Epidermal melanocyte (primary cell): ENCODE measurements at regions not wholly inside any gene's neighbourhood (a gene's known extent, or its start where the extent isn't known, plus 50 kb on each side); places are given as distances from the start of the nearest gene placed in this dataset.

ENCODE experiments used
- DNase-seq: peaks from one replicate; pipeline ENCODE4 v3.0.0; 2011; ENCODE audit warnings: low spot score; ENCODE audit not compliant: insufficient read length

DNA sequence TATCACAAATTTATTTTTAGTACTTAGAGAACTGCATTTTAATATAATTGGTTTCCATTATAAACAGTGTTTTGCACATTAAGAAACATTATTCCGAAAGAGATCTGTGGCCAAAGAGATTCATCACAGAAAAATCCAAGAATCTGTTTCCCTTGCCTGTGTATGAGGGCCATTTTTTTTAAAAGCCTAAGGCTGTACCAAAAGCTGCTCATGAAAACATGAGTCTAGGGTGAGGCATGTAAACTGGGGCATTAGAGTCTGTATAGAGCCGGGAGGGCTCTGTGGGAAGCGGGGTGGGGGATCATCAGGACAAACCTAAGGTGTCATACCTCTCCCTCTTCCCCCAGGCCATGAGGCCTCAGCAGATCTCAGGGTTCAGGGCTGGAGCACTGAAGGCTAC is 223.8 kb downstream of the FBXO15 start:
- DNase-seq = no peak

DNA sequence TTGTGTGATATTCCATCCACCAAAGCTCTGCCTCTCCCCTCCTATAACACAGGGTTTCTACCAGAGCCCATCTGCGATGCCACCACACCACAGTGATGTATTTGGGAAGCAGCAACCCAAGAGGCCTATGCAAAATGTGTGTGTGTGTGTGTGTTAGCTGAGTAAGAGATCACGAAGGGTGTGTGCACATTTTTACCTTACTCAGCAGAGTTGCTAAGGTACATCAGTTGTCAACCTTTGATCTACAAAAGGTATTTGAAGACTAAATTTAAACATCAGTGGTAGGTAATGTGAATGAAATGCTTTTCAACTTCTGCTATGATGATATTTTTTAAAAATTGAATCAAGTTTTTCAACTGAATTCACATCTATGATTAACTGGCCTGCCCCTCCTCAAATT is 227.6 kb downstream of the FBXO15 start:
- DNase-seq = no peak

DNA sequence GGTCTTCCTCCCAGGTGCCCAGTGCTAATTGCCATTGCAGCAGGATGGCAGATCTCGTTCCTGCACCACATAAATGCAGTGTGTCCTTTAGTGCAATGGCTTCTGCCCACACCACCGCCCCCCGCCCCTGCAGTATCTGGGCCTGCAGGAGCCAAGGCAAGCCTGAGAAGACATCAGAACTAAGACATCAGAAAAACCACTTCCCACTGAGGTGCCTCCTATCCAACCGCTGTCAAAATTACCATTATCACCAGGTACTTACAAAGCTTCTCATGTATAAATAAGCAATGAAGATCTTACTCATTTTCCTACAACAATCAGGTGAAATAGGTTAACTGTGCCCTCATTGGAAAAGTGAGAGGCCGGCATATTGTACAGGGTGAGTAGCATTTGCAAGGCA is 228.8 kb downstream of the FBXO15 start:
- no peak for DNase-seq

DNA sequence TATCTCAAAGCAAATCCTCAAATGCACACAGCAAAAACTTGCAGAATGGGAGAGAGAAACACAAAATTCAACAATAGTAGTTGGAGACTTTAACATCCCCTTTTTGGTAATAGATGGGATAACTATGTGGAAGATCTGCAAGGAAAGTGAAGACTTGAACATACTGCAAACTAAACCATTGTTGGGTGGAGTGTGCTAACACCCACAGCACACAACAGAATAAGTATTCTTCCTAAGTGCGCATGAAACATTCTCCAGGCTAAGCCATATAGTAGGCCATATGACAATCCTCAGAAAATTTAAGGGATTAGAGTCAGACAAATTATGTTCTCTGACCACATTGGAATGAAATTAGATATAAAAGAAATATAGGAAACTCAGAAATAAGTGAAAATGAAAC is 230.6 kb downstream of the FBXO15 start:
- no peak for DNase-seq

DNA sequence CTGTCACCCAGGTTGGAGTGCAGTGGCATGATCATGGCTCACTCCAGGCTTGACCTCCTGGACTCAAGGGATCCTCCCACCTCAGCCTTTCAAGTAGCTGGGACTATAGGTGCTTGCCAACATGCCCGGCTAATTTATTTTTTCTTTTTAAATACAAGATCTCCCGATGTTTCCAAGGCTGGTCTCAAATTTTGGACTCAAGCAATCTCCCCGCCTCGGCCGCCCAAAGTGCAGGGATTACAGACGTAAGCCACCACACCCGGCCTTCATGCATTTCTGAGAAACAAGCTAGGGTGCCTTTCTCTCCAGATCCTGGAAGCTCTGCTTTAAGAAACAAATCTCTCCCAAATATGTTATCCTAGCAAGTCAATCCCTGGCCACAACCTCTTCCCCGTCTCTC is 234.1 kb downstream of the FBXO15 start:
- no peak for DNase-seq

DNA sequence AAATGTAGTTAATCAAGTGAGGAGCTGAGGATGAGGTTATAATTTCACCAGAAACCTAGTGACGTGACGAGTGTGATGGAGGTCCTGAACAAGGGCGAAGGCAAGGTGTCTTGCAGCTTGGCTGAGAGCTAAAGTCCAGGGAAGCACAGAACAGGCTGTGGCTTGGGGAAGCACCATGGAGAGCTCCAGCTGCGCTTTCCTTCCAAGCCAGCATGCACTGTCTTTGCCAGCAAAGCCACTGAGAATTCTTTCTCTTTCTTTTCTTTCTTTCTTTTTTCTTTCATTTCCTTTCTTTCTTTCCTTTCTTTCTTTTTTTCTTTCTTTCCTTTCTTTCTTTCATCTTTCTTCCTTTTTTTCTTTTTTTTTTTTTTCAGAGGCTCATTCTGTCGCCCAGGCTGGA is 239.3 kb downstream of the FBXO15 start:
- DNase-seq = peak; percentile 35

DNA sequence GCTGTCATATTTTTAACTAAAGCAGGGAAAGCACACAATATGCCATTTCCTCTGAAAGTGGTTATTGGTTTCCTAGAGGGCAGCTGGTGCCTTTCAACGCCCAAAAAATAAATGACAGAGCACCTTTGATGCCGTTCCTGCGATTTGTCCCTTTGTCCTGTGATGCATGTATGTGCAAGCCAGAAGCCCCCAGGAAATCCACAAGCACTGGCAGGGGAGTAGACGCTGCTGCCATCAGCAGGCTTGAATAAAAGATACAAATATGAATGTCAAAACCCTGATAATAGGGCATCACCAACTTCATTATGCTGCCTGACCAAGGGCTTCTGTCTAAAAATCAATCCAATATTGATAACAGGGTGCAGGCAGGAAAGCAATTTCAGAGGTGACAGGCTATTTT is 246.1 kb downstream of the FBXO15 start:
- DNase-seq = no peak

DNA sequence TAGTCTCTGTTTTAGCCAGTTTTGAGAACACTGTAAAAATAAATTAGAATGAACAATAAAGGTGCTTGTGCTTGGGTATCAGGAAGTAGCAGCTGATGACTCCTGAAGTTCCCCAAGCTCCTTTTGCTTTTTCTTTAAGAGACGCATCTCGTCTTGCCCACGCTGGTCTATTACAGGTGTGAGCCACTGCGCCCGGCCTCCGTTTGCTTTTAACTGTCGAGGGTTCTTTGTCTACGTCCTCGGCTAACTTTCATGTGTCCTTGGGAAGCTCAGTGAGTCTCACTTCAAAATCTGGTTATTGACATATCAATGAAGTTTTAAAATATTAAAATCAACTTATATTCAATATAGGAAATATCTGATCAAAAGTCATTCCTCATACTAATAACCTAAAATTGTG is 246.5 kb downstream of the FBXO15 start:
- no peak for DNase-seq

DNA sequence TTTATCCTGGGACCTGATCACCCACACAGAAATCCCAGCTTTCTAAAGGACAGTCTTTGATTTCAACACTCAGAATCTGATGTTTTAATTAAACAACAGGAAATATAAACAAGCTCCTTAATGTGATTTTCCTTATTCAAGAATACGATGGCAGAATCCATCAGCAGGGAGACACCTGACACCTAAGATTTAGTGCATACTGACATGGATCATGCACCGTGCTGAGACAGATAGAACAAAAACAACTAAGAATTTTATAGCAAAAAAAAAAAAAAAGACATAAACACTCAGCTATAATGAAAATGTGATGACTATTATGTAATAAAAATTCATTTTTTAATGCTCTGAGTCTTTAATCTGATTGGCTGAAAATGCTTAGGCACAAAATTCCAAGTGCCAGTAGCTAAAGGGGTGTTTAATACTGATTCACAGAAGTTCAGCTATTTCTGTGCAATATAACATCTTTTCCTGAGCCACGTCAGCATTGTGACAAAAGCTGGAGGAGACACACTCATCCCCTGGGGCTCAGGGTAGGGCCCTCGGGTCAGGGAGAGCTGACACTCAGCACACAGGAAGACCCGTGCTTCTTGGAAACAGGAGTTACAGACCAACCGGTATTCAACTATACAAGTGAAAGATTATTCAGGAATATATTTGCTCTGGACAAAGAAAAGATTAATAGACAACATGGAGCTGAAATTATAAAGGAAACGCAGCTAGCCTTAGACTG is 247.4 kb downstream of the FBXO15 start:
- no peak for DNase-seq

DNA sequence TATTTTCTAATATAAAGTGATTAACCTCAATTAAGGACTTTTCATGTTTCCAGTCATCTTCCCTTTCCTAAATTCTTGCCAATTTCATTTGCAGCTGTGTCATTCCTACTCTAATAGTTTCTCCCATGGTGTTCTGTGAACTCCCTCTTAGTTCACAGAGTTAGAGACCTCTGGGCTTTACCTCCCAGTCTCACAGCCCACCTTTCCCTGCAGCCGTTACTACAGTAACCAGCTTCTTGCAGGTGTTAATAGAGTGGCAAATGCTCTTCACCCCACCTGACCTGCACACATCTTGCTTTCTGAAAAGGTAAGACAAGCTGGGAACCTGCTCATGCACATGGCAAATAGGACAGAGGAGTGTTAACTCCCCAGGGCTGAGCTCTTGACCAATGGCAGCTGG is 250.1 kb downstream of the FBXO15 start:
- no peak for DNase-seq

DNA sequence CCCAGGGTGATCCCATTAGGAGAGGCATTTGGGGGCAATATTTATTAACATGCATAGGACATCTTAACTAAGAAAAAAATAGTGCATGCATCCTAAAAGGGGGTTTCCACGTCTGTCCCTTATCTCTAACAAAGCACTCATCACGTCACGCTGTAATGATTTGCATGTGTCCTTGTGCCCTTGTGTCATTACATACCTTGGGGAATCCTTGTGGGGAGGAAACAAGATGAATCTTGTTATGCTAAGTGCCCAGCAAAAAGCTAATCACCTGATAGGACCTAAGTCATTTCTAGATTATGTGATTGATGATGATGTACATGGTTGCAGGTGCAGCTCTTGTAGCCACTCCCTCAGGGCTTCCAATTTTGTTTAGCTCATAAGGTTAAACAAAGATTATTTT is 250.9 kb downstream of the FBXO15 start:
- DNase-seq = no peak

DNA sequence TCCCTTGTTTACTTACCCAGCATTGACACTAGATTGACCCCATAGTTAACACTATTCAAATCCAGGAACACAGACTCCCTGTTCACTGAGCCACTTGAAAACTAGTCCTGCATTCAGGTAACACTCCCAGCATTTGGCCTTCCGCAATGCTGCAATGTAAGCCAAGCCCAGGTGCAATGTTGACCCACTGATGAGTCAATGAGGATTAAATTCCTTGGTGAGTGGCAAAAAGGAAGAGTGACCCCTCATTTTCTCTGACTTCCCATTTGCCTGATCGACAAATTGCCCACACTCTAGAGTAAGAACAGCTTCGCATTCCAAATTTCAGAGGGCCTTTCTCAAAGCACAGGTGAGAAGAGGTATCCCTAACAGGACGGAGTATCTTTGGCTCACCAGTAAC is 251.9 kb downstream of the FBXO15 start:
- no peak for DNase-seq

DNA sequence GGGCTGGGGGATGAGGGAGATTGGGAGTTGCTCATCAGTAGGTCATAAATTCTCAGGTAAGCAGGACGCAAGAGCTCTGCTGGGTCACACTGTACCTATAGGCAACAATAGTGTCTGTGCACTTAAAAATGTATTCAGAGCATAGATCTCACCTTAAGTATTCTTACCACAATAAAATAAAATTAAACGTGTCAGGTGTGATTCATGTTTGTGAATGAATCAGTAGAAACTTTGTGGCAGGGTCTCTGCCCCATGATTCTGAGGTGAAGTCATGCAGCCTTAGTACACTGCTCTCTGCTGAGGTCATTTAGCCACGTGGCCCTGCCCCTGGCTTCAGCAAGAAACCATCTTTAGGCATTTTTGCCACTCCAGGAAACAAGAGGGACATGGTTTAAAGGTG is 253.8 kb downstream of the FBXO15 start:
- no peak for DNase-seq

DNA sequence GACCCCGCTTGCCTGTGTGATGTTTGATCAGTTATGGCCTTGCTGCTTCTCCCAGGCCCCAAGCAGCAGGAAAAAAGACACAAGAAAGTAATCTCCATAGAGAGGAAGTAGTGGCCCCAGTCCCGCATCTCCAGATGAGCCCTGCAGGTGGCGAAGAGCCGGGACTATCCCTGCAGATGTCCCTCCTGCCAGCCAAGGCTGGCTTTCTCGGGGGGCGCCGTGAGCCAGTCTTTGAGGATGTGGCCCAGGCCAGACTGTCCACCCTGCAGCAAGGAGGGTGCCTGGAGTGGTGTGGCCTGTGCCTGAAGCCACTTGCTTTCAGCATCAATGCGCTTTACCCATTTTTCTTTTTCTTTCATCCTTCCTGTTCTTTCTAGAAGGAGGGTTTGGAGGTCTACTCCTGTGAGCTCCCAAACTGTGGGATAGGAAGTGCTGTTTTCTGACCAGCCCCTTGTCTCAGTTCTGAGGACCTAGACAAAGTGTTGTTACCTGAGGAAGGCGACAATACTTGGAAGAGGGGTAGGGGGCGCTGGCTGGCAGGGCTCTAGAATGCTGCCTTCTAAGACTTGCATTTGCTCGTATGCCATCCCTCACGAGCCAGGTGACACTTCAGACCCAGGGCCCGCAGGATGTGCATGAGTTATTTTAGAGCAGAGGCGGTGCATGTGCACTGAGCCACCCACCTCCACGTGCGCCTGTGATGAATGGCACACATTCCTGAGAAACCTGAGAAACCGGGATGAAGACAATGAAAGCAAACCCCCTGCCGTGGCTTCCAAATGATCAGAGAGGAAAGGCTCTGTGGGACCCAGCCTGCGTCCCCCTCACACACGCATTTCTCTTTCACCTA is 255.8 kb downstream of the FBXO15 start:
- no peak for DNase-seq

DNA sequence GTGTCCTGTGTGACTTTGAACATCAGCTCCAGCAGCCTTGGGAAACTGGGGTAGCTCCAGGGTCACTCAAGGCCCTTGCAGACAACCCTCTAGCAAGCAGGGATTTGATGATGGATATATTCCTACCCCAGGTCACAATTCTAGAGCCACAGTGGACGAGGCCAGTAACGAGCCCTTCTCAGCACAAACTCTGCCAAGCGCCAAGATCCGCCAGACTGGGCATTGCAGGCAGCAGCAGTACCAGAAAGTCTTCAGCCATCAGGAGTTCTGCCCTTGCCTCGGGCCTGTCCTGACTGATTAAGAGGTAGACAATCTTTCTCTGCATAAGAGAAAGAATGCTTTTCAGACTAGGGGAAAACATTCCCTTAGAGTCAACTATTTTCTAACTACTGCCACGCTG is 259.1 kb downstream of the FBXO15 start:
- DNase-seq = no peak

DNA sequence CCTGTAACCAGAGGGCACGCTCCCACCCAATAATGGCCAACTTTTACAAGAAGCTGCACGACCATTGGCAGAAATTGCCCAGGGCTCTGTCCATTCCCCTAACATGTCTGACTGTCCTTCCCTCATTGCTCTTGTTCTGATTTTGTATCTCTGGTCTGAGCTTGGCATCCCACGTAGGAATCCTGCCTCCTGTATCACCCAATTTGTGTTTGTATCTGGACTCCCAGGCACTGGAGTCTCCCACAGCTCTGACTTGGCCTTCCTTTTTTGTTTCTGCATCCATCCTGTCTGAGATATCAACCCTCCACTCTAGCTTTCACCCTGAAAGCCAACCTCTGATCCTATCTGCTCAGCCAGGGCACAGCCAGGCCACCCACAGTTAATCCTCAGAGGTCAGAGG is 259.8 kb downstream of the FBXO15 start:
- no peak for DNase-seq

DNA sequence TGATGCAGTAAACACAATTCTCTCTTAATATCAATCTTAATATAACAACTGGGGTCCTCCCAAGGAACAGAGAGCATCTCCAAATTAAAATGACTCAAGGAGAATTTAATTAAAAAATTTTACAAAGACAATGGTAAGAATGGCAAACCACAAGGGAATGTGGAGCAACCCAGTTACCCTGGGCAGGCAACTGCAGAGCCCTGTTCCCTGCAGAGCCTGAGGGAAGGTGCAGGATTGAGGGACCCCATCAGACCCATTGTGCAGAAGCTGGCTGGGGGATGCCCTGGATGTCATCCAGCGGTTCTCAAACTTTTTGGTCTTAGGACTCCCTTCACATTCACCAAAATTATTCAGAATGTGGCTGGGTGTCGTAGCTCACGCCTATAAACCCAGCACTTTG is 262.8 kb downstream of the FBXO15 start:
- no peak for DNase-seq

DNA sequence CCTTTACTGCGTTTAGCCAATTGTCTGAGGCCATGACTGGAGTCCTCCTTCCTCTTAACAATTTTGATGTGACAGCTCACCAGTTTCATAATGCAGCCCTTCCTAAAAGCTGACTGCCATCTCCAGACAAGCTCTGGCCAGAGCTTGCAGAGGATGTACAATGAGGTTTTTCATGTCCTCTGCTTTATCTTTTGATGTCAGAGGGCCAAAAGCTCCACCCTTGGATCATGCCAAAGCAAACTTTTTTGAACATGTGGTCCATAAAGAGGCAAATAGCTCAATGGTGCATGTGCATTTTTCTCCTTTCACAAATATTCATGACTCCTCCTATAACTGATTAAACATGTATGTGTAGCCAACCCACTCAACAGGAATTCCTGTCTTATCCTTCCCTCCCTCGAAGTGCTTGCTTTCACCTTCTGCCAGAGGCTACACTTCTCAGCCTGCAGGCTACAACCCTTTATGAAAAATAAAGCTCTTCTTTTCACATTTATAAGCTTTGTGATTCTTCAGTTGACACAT is 266.2 kb downstream of the FBXO15 start:
- no peak for DNase-seq

DNA sequence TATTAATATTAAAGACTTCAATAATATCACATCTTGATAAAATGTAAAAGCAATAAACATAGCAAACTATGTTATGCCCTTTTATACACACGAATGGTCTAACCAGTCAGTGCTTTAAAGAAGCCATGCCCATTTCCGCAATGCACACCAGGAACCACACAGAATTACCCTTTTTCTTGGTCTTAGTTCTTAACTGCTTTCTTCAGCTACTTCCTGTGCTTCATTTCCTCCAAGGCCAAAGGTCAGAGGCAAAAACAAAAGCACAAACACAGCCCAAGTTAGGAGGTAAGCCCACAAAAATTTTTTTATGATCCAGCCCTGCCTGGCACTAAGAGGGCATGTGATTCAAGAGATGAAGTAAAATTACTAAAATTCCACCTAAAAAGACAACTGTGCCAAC is 267.2 kb downstream of the FBXO15 start:
- DNase-seq = no peak

DNA sequence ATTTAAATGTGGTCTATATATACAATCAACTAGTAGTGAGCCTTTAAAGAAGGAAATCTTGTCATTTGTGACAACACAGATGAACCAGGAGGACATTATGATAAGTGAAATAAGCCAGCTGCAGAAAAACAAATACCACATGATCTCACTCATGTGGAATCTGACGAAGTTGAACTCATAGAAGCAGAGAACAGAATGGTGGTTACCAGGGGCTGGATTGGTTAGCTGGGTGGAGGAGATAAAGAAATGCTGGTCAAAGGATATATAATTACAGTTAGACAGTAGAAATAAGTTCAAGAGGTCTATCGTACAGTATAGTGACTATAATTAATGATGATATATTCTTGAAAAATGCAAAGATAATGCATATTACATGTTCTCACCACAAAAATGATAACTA is 267.9 kb downstream of the FBXO15 start:
- DNase-seq = no peak

DNA sequence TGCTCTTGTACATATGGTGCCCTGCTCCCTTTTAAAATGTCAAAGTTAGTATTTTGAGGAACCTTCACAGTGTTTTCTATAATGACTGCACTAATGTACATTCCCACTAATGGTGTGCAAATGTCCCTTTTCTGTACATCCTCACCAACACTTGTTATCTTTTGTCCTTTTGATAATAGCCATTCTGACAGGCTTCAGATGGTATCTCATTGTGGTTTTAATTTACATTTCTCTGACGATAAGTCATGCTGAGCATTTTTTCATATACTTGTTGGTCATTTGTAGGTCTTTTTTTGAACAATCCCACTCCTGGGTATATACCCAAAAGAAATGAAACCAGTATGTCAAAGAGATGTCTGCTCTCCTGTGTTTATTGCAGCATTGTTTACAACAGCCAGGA is 268.3 kb downstream of the FBXO15 start:
- DNase-seq = no peak

DNA sequence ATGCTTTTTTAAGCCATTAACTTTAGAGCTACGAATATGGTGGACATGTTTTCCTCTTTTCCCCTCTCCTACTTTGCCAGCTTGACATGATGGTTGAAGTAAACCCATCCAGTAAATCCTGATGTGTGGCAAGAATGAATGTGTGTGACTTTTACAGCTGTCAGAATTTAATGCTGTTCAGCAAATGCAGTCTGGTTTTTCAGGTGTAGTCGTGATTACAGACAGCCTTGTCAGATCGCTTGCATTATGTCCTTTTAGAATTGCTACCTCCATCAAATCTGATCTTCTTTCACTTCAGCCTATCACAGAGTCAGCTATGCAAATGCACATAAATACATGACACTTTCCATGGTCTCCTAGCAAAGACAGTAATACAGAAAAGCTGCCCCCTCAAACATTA is 278.5 kb downstream of the FBXO15 start:
- no peak for DNase-seq

DNA sequence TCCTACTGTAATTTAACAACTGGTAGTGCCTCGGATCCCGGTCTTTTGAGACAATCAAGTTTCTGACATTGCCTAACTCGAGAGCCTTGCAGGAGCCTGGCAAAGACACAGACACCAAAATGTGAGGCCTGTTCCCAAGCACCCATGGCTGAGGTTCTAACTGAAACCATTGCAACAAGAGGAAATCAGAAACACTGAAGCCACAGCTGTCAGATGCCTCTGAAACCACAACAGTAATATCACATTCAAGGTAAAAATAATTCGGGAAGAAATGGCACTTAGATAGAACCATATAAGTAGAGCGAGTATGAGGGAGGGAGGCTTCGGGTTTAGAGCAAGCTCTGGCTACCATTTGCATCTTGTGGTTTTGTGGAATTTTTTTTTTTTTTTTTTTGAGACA is 285.9 kb downstream of the FBXO15 start:
- no peak for DNase-seq
